ENCODE measurements at regions not wholly inside any gene's neighbourhood (a gene's known extent, or its start where the extent isn't known, plus 50 kb on each side); places are given as distances from the start of the nearest gene placed in this dataset.

DNA sequence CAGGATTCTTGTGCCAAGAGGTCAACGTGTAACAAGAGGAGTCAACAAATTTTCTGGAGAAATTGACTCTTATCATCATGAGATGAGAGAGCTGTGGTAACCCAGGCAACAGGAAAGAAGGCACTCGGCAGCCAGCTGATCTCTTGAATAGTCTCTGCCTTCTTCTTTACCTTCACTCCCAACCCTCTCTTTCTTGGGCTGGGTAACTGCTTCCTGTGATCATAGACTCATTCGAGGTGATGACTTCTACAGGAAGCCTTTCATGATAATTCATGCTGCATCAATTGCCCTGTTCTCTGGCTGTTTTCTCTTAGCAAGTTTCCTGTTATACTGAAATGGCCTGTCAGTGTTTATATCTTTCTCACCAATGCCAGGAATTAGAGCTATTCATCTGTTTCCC is 70.8 kb upstream of the FSTL5 start:
- TF ChIP-seq, protein P1, sequence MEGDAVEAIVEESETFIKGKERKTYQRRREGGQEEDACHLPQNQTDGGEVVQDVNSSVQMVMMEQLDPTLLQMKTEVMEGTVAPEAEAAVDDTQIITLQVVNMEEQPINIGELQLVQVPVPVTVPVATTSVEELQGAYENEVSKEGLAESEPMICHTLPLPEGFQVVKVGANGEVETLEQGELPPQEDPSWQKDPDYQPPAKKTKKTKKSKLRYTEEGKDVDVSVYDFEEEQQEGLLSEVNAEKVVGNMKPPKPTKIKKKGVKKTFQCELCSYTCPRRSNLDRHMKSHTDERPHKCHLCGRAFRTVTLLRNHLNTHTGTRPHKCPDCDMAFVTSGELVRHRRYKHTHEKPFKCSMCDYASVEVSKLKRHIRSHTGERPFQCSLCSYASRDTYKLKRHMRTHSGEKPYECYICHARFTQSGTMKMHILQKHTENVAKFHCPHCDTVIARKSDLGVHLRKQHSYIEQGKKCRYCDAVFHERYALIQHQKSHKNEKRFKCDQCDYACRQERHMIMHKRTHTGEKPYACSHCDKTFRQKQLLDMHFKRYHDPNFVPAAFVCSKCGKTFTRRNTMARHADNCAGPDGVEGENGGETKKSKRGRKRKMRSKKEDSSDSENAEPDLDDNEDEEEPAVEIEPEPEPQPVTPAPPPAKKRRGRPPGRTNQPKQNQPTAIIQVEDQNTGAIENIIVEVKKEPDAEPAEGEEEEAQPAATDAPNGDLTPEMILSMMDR (conservative IDR thresholded peaks at IDR 0.05; ENCODE audit: low read depth, low read length): no peak
- TF ChIP-seq EZH2 (IDR thresholded peaks at IDR 0.05; ENCODE audit: low read length, unreplicated experiment): no peak

All from PC-3 (cell line).